ENCODE measurements at regions not wholly inside any gene's neighbourhood (a gene's known extent, or its start where the extent isn't known, plus 50 kb on each side); places are given as distances from the start of the nearest gene placed in this dataset.
"Not testable (repeated sequence)": the region's sequence is repeated elsewhere in the genome, so short reads cannot be mapped to it uniquely, and the experiment has no call there.

GRCh38 chr12:78566456-78566855, 298.1 kb upstream of the SYT1 start:
- no peak for DNase-seq (ENCODE audit: low read depth)
- TF ChIP-seq CTCF (IDR thresholded peaks at IDR 0.05; ENCODE audit: insufficient read depth, low read depth, low read length, missing control alignments) = no peak

GRCh38 chr12:78568321-78569020, 296.1 kb upstream of the SYT1 start:
- no peak for TF ChIP-seq CTCF (IDR thresholded peaks at IDR 0.05; ENCODE audit: insufficient read depth, low read depth, low read length, missing control alignments)
- no peak for DNase-seq (ENCODE audit: low read depth)
- H3K4me3 ChIP-seq (ENCODE audit: low read length) = no peak overlapping the region

More at GRCh38 chr12:78566456-78566855, 298.1 kb upstream of the SYT1 start:
- H3K4me3 ChIP-seq (ENCODE audit: low read length) = no peak overlapping the region

- no peak overlapping the region for H3K4me3 ChIP-seq (ENCODE audit: low read length)
- no peak for DNase-seq (ENCODE audit: low read depth)
- TF ChIP-seq CTCF (IDR thresholded peaks at IDR 0.05; ENCODE audit: insufficient read depth, low read depth, low read length, missing control alignments) = no peak
Observed at GRCh38 chr12:78571953-78572352, 292.6 kb upstream of the SYT1 start.

GRCh38 chr12:78575208-78575607, 289.4 kb upstream of the SYT1 start:
- H3K4me3 ChIP-seq (ENCODE audit: low read length) = not testable (repeated sequence)

GRCh38 chr12:78579846-78580245, 284.7 kb upstream of the SYT1 start:
- H3K4me3 ChIP-seq (ENCODE audit: low read length) = no peak overlapping the region
- no peak for TF ChIP-seq CTCF (IDR thresholded peaks at IDR 0.05; ENCODE audit: insufficient read depth, low read depth, low read length, missing control alignments)
- DNase-seq (ENCODE audit: low read depth) = no peak

More at GRCh38 chr12:78575208-78575607, 289.4 kb upstream of the SYT1 start:
- DNase-seq (ENCODE audit: low read depth) = not testable (repeated sequence)

GRCh38 chr12:78580296-78580695, 284.3 kb upstream of the SYT1 start:
- TF ChIP-seq CTCF (IDR thresholded peaks at IDR 0.05; ENCODE audit: insufficient read depth, low read depth, low read length, missing control alignments) = no peak
- H3K4me3 ChIP-seq (ENCODE audit: low read length) = no peak overlapping the region
- no peak for DNase-seq (ENCODE audit: low read depth)

- peak; percentile 29 for DNase-seq (ENCODE audit: low read depth)
- TF ChIP-seq CTCF (IDR thresholded peaks at IDR 0.05; ENCODE audit: insufficient read depth, low read depth, low read length, missing control alignments) = no peak
- H3K4me3 ChIP-seq (ENCODE audit: low read length) = no peak overlapping the region
Observed at GRCh38 chr12:78584695-78585094, 279.9 kb upstream of the SYT1 start.

All from epithelial cell of esophagus (primary cell).